ENCODE measurements at regions not wholly inside any gene's neighbourhood (a gene's known extent, or its start where the extent isn't known, plus 50 kb on each side); places are given as distances from the start of the nearest gene placed in this dataset.

DNA sequence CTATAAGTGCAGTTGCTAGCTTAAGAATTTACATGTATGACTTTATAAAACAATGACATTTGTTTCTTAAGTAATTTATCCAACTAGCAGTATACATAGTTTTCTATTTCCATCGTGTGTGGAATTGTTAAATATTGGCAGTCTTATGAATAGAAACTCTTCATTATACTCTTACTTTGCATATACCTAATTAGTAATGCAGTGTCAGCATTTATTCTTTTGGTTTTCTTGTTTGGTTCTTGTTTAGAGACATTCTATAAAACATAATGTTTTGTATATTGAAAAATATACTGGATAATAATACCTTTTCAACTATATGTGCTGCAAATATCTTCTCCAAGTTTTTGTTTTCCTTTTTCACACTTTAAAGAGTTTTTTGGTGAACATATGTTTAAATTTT, 760.2 kb downstream of the VGLL3 start:
- ATAC-seq (ENCODE audit: low FRiP score in 2 of 2): no peak
- TF ChIP-seq POLR2A (IDR thresholded peaks at IDR 0.05) (no peak), EP300 (IDR thresholded peaks at IDR 0.05) (no peak)
- WGBS, 2 donors: 69 to 81% methylated on average over 1 of the region's 1 CpG
- Histone ChIP-seq H3K36me3 (no peaks in the 10 kb centered on the region), H3K27me3 (no peaks in the 10 kb centered on the region), H3K27ac (no peak overlapping the region), H3K4me1 (no peaks in the 10 kb centered on the region), H3K9me3 (no peaks in the 10 kb centered on the region), H3K4me3 (no peak overlapping the region)
- DNase-seq: no peak

DNA sequence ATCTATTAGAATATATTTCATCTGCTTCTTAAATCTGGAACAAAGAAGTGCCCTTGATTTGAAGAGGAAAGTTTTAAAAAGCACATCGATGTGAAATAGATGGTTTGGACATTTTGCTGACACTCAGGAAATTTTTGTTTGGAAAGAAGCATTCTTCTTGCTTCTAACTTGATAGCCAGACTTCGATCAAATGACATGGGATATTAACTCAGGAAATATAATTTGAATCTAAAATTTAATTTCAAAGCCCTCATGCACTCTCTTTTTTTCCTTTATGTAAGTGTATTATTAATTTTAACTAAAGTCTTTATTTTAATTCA, 761.2 kb downstream of the VGLL3 start:
- no peaks in the 10 kb centered on the region for H3K36me3 ChIP-seq
- 58 to 59% methylated on average over 2 of the region's 2 CpGs for WGBS, 2 donors

DNA sequence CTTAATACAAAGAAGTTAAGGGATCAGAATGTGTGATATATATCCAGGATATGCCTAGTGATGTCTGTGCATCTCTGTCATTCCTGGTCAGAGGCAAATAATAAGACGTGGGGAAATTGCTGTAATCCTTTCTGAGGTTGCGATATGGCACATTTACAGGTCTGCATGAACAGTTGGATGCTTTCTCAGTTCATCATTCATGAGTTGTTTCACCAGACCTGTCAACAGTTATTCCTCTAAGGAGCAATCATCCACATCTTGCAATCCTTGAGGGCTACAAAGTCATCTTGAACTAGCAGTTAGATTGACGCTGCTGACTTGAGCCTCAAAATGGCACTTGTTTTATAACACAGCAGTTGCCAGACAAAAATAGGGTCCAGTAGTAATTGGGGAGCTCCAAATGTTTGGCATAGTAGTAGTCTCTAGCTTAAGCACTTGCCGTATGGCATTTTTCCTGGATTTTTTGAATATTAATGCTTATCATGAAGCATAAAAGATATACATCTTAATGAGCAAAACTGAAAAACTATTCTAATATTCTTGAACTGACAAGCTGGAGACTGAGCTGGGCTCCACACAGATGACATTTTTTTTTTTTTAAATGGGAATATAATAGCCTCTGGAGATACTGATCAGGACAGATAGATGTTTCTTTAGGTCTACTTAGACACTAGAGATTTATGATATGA, 761.7 kb downstream of the VGLL3 start:
- WGBS, 2 donors: 83 to 87% methylated on average over 4 of the region's 4 CpGs
- no peaks in the 10 kb centered on the region for H3K4me1 ChIP-seq
- H3K27me3 ChIP-seq: no peaks in the 10 kb centered on the region
- ATAC-seq (ENCODE audit: low FRiP score in 2 of 2) (no peak), DNase-seq (no peak)
- no peak overlapping the region for H3K27ac ChIP-seq
- no peaks in the 10 kb centered on the region for H3K9me3 ChIP-seq
- H3K4me3 ChIP-seq: no peak overlapping the region
- TF ChIP-seq EP300 (IDR thresholded peaks at IDR 0.05) (no peak), POLR2AphosphoS5 (IDR thresholded peaks at IDR 0.05) (no peak), POLR2A (IDR thresholded peaks at IDR 0.05) (no peak)
- TF ChIP-seq, protein P1, sequence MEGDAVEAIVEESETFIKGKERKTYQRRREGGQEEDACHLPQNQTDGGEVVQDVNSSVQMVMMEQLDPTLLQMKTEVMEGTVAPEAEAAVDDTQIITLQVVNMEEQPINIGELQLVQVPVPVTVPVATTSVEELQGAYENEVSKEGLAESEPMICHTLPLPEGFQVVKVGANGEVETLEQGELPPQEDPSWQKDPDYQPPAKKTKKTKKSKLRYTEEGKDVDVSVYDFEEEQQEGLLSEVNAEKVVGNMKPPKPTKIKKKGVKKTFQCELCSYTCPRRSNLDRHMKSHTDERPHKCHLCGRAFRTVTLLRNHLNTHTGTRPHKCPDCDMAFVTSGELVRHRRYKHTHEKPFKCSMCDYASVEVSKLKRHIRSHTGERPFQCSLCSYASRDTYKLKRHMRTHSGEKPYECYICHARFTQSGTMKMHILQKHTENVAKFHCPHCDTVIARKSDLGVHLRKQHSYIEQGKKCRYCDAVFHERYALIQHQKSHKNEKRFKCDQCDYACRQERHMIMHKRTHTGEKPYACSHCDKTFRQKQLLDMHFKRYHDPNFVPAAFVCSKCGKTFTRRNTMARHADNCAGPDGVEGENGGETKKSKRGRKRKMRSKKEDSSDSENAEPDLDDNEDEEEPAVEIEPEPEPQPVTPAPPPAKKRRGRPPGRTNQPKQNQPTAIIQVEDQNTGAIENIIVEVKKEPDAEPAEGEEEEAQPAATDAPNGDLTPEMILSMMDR (IDR thresholded peaks at IDR 0.05): no peak
- H3K36me3 ChIP-seq: no peaks in the 10 kb centered on the region

More for the DNA sequence above, 761.2 kb downstream of the VGLL3 start:
- Histone ChIP-seq H3K27ac (no peak overlapping the region), H3K4me1 (no peaks in the 10 kb centered on the region), H3K27me3 (no peaks in the 10 kb centered on the region), H3K4me3 (no peak overlapping the region), H3K9me3 (no peaks in the 10 kb centered on the region)
- no peak for DNase-seq
- ATAC-seq (ENCODE audit: low FRiP score in 2 of 2): no peak
- no peak for TF ChIP-seq POLR2AphosphoS5 (IDR thresholded peaks at IDR 0.05)
- no peak for TF ChIP-seq POLR2A (IDR thresholded peaks at IDR 0.05)
- TF ChIP-seq EP300 (IDR thresholded peaks at IDR 0.05): no peak
- TF ChIP-seq, protein P1 (IDR thresholded peaks at IDR 0.05): no peak

DNA sequence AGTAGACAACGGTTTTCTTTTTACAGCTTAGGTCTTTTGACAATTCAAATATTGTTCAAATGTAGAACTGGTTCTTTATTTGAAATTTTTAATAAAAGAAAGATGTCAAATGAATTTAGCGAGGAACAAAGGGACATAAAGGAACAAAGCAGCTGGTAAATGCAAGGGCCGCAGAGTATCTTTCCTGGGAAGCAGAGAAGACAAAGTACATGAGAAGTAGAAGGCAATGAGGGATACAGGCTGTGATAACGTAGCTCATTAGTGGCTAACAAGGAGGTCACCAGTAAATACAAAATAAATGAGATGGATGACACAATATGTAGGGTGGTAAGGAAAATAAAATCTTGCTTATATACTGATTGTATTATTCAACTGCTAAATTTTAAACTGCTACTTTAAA, 762.8 kb downstream of the VGLL3 start:
- TF ChIP-seq POLR2AphosphoS5 (IDR thresholded peaks at IDR 0.05) (no peak), EP300 (IDR thresholded peaks at IDR 0.05) (no peak)
- no peaks in the 10 kb centered on the region for H3K36me3 ChIP-seq
- no peak for DNase-seq
- no peak overlapping the region for H3K4me3 ChIP-seq
- no peaks in the 10 kb centered on the region for H3K4me1 ChIP-seq
- 71 to 75% methylated on average over 4 of the region's 4 CpGs for WGBS, 2 donors
- ATAC-seq (ENCODE audit: low FRiP score in 2 of 2): no peak
- H3K9me3 ChIP-seq: no peaks in the 10 kb centered on the region
- no peak overlapping the region for H3K27ac ChIP-seq
- H3K27me3 ChIP-seq: no peaks in the 10 kb centered on the region

DNA sequence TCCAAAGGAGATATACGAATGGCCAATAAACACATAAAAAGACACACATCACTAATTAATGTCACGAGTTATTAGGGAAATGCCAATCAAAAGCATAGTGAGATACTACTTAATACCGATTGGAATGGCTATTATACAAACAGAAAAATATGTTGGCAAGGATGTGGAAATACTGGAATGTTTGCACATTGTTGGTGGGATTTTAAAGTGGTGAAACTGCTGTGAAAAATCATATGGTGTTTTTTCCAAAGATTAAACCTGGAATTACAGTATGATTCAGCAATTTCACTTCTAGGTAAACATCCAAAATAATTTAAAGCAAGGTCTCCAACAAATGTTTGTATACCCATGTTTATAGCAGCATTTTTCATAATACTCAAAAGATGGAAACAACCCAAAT, 765.5 kb downstream of the VGLL3 start:
- TF ChIP-seq POLR2AphosphoS5 (IDR thresholded peaks at IDR 0.05) (no peak), EP300 (IDR thresholded peaks at IDR 0.05) (no peak), POLR2A (IDR thresholded peaks at IDR 0.05) (no peak)
- TF ChIP-seq, protein P1 (IDR thresholded peaks at IDR 0.05): no peak
- Histone ChIP-seq H3K27me3 (no peaks in the 10 kb centered on the region), H3K9me3 (peaks cover 0 to 4% (median 0%) of the 10 kb centered on the region in 4 donors), H3K4me3 (no peak overlapping the region), H3K36me3 (no peaks in the 10 kb centered on the region), H3K27ac (no peak overlapping the region), H3K4me1 (no peaks in the 10 kb centered on the region)
- 57 to 62% methylated on average over 3 of the region's 3 CpGs for WGBS, 2 donors
- DNase-seq (no peak), ATAC-seq (ENCODE audit: low FRiP score in 2 of 2) (no peak)

DNA sequence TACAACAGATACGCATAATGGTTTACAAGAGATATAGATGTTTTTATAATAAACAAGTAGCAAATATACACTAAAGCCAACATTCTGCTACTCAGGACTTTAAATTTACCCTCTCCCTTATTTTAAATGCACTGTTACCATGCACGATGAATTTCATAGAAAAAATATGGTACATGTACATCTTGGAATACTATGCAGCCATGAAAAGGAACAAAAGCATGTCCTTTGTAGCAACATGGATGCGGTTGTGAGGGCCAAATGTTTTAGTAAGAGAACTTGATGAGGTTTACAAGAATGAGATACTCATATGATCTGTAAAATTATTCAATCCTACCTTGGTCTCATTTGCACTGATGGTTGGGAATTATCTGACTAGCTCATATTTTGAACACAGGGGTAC, 769.3 kb downstream of the VGLL3 start:
- TF ChIP-seq EP300 (IDR thresholded peaks at IDR 0.05) (no peak), POLR2A (IDR thresholded peaks at IDR 0.05) (no peak), POLR2AphosphoS5 (IDR thresholded peaks at IDR 0.05) (no peak)
- TF ChIP-seq, protein P1 (IDR thresholded peaks at IDR 0.05): no peak
- DNase-seq (no peak), ATAC-seq (ENCODE audit: low FRiP score in 2 of 2) (no peak)
- 94 to 98% methylated on average over 3 of the region's 3 CpGs for WGBS, 2 donors
- no peaks in the 10 kb centered on the region for H3K4me1 ChIP-seq
- no peaks in the 10 kb centered on the region for H3K36me3 ChIP-seq
- no peak overlapping the region for H3K27ac ChIP-seq
- H3K4me3 ChIP-seq: no peak overlapping the region
- H3K9me3 ChIP-seq: peaks cover 0 to 4% (median 0%) of the 10 kb centered on the region in 4 donors
- H3K27me3 ChIP-seq: no peaks in the 10 kb centered on the region
